NT2/D1 (cell line): ENCODE measurements at regions not wholly inside any gene's neighbourhood (a gene's known extent, or its start where the extent isn't known, plus 50 kb on each side); places are given as distances from the start of the nearest gene placed in this dataset.

Source experiments
- YY1 ChIP-seq: IDR thresholded peaks from 2 replicates; pipeline ENCODE4 v1.6.1; 2011; ENCODE audit not compliant: insufficient read length, insufficient read depth
- ZNF274 ChIP-seq: IDR thresholded peaks from 2 replicates; pipeline ENCODE4 v1.6.1; 2011; ENCODE audit warnings: mild to moderate bottlenecking, low read depth, low read length

- TF ChIP-seq YY1 (no peak), ZNF274 (no peak)
Measured at GRCh38 chr6:4287372-4287771, 152.0 kb upstream of the ECI2 start.
